Psoas muscle (tissue), 7 donors: ENCODE measurements at regions not wholly inside any gene's neighbourhood (a gene's known extent, or its start where the extent isn't known, plus 50 kb on each side); places are given as distances from the start of the nearest gene placed in this dataset.

ENCODE experiments used
- ATAC-seq, 4 donors: fragments of 200-7000 bp; cut with Tn5 transposase; one replicate each; pipeline ENCODE4 v1.9.1; 2020; ENCODE audit warnings: moderate library complexity in 3 of 4, mild to moderate bottlenecking in 2 of 4
- DNase-seq, 2 donors: peaks; one replicate each; pipeline ENCODE4 v3.0.0-alpha.2; 2020
- H3K27ac ChIP-seq: fragments of 200-600 bp; one replicate; pipeline ENCODE4 v1.8.0; 2022
- H3K27me3 ChIP-seq, 3 donors: fragments of 200-600 bp in 1 of 3; one replicate each; pipeline versions ENCODE4 v1.6.1 to v1.8.0; 2013 to 2022; ENCODE audit warnings: low read length in 2 of 3, mild to moderate bottlenecking in 2 of 3, moderate library complexity in 1 of 3; ENCODE audit not compliant: insufficient read depth in 3 of 3
- H3K36me3 ChIP-seq, 2 donors: fragments of 200-600 bp in 1 of 2; one replicate each; pipeline versions ENCODE4 v1.6.1 to v1.8.0; 2013 to 2022; ENCODE audit warnings: low read depth in 1 of 2, mild to moderate bottlenecking in 1 of 2, moderate library complexity in 1 of 2; ENCODE audit not compliant: insufficient read depth in 1 of 2
- H3K4me1 ChIP-seq: fragments of 200-600 bp; one replicate; pipeline ENCODE4 v1.8.0; 2022
- H3K4me3 ChIP-seq: fragments of 200-600 bp; one replicate; pipeline ENCODE4 v1.8.0; 2022; ENCODE audit warnings: mild to moderate bottlenecking
- H3K9me3 ChIP-seq: fragments of 200-600 bp; one replicate; pipeline ENCODE4 v1.8.0; 2022
- CTCF ChIP-seq: fragments of 200-600 bp; IDR thresholded peaks from one replicate; pipeline ENCODE4 v1.8.0; 2022; ENCODE audit warnings: antibody characterized with exemption
- WGBS, 3 donors: extraction: QIAGEN DNeasy Blood & Tissue Kit; methylation state at CpG; one replicate each; pipeline versions ENCODE4 v1.1.6 to v1.1.7; 2013; 5-methylcytosine and 5-hydroxymethylcytosine counted together
- intact Hi-C, 2 donors: fragments of 100-400 bp; cut with DNase I; formaldehyde crosslinking; loops; one replicate each; pipeline versions ENCODE4 v1.11.0 to v1.14.2; 2022
- donor health status: healthy with polysubstance abuse.
- donor health status: DM: no; HTN: no; CAD: no; lungs with moderate emphysema.
- donor health status: Bipolar disorder and iron deficiency.
- donor health status: healthy.
- donor health status: DM: yes; HTN: yes; CAD: no.
- donor health status: DM: no; HTN: no; CAD: no.
- donor health status: DM: yes; HTN: yes; CAD: no.

- no peak for TF ChIP-seq CTCF
- no peak for ATAC-seq
- 91 to 95% (median 93%) methylated on average over 16 of the region's 16 CpGs for WGBS, 3 donors
- Histone ChIP-seq H3K4me1 (no peaks in the 10 kb centered on the region), H3K36me3 (no peaks in the 10 kb centered on the region), H3K4me3 (no peak overlapping the region), H3K27ac (no peak overlapping the region), H3K9me3 (no peaks in the 10 kb centered on the region), H3K27me3 (no peaks in the 10 kb centered on the region)
- intact Hi-C loops, result no loop called here
- no peak for DNase-seq
Measured at GRCh38 chr7:113487925-113488731, 369.8 kb upstream of the SMIM30 start.

DNA sequence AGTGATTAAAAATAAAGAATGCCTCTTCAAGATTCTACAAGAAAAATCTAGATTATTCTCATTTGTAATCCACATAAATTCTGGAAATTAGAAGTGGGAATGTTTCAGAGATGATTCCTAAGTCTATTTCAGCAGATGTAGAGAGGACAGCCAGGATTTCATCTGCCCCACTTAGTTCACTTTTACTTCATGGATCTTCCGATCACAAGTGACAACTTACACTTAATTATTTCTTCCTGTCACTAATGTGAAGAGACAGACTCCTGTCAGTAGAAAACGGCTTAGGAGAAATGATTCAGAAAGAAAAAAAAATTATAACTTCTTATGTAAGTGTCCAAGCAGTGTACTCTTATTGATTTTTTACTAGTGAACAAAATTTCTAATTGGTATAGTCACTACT lies 368.2 kb upstream of the SMIM30 start:
- ATAC-seq (no peak), DNase-seq (no peak)
- TF ChIP-seq CTCF, result no peak
- 86 to 88% (median 86%) methylated on average over 2 of the region's 2 CpGs for WGBS, 3 donors
- intact Hi-C loops, result no loop called here
- Histone ChIP-seq H3K9me3 (peaks cover 3% of the 10 kb centered on the region), H3K27me3 (no peaks in the 10 kb centered on the region), H3K27ac (no peak overlapping the region), H3K4me1 (no peaks in the 10 kb centered on the region), H3K4me3 (no peak overlapping the region), H3K36me3 (no peaks in the 10 kb centered on the region)

DNA sequence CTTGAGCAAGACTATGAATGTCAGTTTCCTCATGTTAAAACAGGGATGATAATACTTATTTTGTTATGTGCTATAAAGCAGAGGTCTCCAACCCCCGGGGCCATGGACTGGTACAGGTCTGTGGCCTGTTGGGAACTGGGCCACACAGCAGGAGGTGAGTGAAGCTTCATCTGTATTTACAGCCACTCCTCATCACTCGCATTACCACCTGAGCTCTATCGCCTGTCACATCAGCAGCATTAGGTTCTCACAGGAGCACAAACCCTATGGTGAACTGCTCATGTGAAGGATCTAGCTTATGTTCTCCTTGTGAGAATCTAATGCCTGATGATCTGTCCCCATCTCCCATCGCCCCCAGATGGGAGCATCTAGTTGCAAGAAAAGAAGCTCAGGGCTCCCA lies 365.3 kb upstream of the SMIM30 start:
- H3K27me3 ChIP-seq, result no peaks in the 10 kb centered on the region
- 89 to 95% (median 90%) methylated on average over 4 of the region's 4 CpGs for WGBS, 3 donors
- TF ChIP-seq CTCF, result no peak
- no peaks in the 10 kb centered on the region for H3K36me3 ChIP-seq
- no peak overlapping the region for H3K27ac ChIP-seq
- H3K9me3 ChIP-seq, result peaks cover 12% of the 10 kb centered on the region
- intact Hi-C loops, result no loop called here
- DNase-seq, result no peak
- H3K4me3 ChIP-seq, result no peak overlapping the region
- ATAC-seq, result no peak
- H3K4me1 ChIP-seq, result no peaks in the 10 kb centered on the region

- no peaks in the 10 kb centered on the region for H3K36me3 ChIP-seq
- intact Hi-C loops, result no loop called here
- H3K27me3 ChIP-seq, result no peaks in the 10 kb centered on the region
- H3K9me3 ChIP-seq, result peaks cover 12% of the 10 kb centered on the region
- H3K27ac ChIP-seq, result no peak overlapping the region
- TF ChIP-seq CTCF, result no peak
- WGBS, 3 donors, result 41 to 58% (median 42%) methylated on average over 3 of the region's 3 CpGs
- H3K4me1 ChIP-seq, result no peaks in the 10 kb centered on the region
- DNase-seq (no peak), ATAC-seq (no peak)
- H3K4me3 ChIP-seq, result no peak overlapping the region
Measured at GRCh38 chr7:113480537-113480936, 362.2 kb upstream of the SMIM30 start.
